Loucy (cell line): ENCODE measurements at regions not wholly inside any gene's neighbourhood (a gene's known extent, or its start where the extent isn't known, plus 50 kb on each side); places are given as distances from the start of the nearest gene placed in this dataset.

Experiments
- CTCF ChIP-seq: fragments of 200-600 bp; sonication (generic); conservative IDR thresholded peaks from 2 replicates; pipeline ENCODE4 v1.5.1; 2014; ENCODE audit warnings: mild to moderate bottlenecking, antibody characterized with exemption, low read length
- EZH2phosphoT487 ChIP-seq: fragments of 200-600 bp; IDR thresholded peaks from 2 replicates; pipeline ENCODE4 v1.6.1; 2018; ENCODE audit warnings: antibody characterized with exemption, mild to moderate bottlenecking, moderate library complexity, borderline replicate concordance

- TF ChIP-seq CTCF: no peak
- no peak for TF ChIP-seq EZH2phosphoT487
Observed at GRCh38 chr3:176354843-176355242, 842.4 kb downstream of the TBL1XR1 start.
